ENCODE measurements at regions not wholly inside any gene's neighbourhood (a gene's known extent, or its start where the extent isn't known, plus 50 kb on each side); places are given as distances from the start of the nearest gene placed in this dataset.

- no peak for TF ChIP-seq CTCF (IDR thresholded peaks at IDR 0.05)
- TF ChIP-seq POLR2A (IDR thresholded peaks at IDR 0.05) = no peak
Observed at GRCh38 chr4:114121221-114121620, 141.8 kb upstream of the ARSJ start.
